AG20443 (cell line): ENCODE measurements at regions not wholly inside any gene's neighbourhood (a gene's known extent, or its start where the extent isn't known, plus 50 kb on each side); places are given as distances from the start of the nearest gene placed in this dataset.

Experiments used
- DNase-seq: peaks from one replicate; pipeline ENCODE4 v3.0.0; 2012; ENCODE audit warnings: low spot score, mixed read lengths

DNA sequence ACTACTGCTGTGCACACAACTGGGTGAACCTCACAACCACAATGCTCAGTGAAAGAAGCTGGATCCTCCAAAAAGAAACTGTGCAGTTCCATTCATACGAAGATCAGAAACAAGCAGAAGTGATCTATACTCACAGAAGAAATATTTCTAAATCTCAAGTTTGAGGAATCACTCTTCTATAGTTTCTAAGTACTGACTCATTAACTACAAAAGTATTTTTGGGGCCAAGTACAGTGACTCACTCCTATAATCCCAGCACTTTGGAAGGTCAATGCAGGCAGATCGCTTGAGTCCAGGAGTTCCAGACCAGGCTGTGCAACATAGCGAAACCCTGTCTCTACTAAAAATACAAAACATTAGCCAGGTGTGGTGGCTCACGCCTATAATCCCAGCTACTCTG lies 51.3 kb upstream of the RELL1 start:
- no peak for DNase-seq
